ENCODE measurements at regions not wholly inside any gene's neighbourhood (a gene's known extent, or its start where the extent isn't known, plus 50 kb on each side); places are given as distances from the start of the nearest gene placed in this dataset.
A peak's percentile ranks its signal among the peaks of the same experiment; 100 is the strongest.

DNA sequence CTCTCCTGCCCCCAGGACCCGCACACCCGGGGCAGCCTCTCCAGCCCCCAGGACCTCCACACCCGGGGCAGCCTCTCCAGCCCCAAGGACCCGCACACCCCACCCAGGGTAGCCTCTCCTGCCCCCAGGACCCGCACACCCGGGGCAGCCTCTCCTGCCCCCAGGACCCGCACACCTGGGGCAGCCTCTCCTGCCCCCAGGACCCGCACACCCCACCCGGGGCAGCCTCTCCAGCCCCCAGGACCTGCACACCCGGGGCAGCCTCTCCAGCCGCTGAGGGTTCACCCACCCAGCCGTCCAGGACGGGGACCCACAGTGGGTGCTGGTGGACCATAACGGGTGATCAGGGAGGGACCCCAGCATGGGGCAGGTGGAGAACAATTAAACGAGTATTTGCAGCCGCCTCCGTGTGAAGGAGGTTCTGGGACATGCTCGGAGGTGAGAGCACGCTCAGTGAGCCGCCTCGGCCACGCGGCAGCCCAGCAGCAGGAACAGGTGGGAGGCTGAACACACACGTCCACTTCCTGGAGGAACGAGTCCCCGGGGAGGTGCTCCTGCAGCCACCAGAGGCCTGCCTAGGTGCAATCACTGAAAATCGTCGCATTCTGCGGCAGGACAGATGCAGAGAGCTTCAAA, 107.9 kb downstream of the PDGFA start:
- Histone ChIP-seq H3K27me3 (ENCODE audit: control insufficient read depth, insufficient read depth, low read length) (no peaks in the 10 kb centered on the region), H3K4me3 (ENCODE audit: insufficient read depth, low read depth, low read length) (no peak overlapping the region), H3K36me3 (replicated peaks; ENCODE audit: control insufficient read depth, insufficient read depth, low read length) (no peaks in the 10 kb centered on the region)
- DNase-seq: peak; percentile 46

DNA sequence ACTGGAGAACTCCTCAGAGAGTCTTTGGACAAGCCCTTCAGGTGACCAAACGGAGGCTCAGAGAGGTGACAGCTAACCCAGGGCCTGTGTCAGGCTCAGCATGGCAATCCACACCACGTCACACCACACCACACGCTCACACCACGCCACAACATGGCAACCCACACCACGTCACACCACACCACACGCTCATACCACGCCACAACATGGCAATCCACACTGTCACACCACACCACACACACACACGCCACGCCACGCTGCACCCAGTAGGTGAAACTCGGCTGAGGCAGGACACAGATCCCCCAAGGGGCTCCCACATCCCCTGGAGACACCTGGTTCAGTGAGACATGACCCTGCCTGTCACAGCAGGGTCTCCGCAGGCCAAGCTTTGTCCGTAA, 107.3 kb downstream of the PDGFA start:
- Histone ChIP-seq H3K27me3 (ENCODE audit: control insufficient read depth, insufficient read depth, low read length) (no peaks in the 10 kb centered on the region), H3K4me3 (ENCODE audit: insufficient read depth, low read depth, low read length) (no peak overlapping the region), H3K36me3 (replicated peaks; ENCODE audit: control insufficient read depth, insufficient read depth, low read length) (no peaks in the 10 kb centered on the region)
- DNase-seq: no peak

DNA sequence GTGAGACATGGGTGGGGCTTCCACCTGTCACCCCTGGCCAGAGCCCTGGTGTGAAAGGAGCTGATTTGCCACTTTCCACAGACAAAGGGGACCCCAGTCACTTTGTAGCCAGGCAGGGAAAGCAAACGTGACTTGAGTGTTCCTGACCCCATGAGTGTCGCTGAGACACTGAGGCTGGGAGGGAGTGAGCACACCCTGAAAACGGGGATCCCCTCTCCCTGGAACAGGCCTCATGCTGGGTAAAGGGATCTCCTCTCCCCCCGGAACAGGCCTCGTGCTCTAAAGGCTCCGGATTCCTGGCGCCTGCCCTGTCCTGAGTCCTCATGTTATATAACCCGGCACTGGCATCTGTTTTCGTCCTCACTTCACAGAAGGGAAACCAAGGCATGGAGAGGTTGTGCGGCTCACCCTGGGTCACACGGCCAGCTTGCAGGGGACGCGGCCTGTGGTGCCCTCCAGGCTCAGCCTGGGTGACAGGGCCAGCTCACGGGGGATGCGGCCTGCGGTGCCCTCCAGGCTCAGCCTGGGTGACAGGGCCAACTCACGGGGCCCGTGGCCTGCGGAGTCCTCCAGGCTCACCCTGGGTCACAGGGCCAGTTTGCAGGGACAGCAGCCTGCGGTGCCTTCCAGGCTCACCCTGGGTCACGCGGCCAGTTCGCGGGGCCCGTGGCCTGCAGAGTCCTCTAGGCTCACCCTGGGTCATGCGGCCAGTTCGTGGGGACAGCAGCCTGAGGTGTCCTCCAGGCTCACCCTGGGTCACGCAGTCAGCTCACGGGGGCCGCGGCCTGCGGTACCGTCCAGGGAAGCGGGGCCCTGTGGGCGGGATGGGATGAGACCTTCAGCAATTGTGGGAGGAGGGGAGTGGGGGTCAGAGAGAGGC, 104.7 kb downstream of the PDGFA start:
- H3K27me3 ChIP-seq (ENCODE audit: control insufficient read depth, insufficient read depth, low read length): no peaks in the 10 kb centered on the region
- DNase-seq: peak; percentile 48
- H3K4me3 ChIP-seq (ENCODE audit: insufficient read depth, low read depth, low read length): no peak overlapping the region
- no peaks in the 10 kb centered on the region for H3K36me3 ChIP-seq (replicated peaks; ENCODE audit: control insufficient read depth, insufficient read depth, low read length)

DNA sequence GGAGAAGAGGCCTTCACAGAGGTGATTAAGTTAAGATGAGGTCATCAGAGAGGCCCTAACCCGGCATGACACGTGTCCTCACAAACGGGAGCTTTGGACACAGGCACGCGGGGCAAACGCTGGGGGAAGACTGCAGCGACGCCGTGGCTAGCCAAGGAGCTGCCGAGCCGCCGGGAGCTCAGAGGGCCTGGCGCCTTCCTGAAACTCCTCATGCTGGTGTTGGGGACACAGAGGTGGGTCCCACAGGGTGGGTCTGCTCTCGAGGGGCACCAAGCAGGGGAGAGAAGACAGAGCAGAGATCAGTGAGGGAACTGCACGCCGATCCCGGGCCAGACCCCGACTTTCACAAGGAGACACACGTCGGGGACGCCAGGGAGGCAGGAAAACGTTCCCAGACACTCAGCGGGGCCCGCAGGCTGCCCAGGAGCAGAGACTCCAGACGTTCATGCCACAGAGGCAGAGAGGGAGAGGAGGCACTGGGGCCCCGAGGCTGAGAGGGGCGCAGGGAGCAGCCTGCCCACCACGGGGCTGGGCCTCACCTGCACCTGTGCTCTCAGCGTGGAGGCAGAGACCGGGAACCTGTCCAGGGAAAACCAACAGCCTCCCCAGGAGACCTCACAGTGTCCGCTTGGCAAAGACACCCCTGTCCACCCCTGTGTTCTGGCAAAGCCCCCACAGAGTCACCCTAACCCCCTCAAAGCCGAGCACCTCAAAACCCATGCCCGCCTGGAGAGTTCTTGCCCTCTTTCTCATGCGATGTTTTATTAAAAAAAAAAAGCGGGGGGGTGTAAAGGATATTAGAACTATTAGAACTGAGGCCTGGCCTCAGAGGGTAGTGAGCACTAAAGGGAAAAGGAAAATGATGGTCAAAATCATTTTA, 103.8 kb downstream of the PDGFA start:
- H3K36me3 ChIP-seq (replicated peaks; ENCODE audit: control insufficient read depth, insufficient read depth, low read length): no peaks in the 10 kb centered on the region

DNA sequence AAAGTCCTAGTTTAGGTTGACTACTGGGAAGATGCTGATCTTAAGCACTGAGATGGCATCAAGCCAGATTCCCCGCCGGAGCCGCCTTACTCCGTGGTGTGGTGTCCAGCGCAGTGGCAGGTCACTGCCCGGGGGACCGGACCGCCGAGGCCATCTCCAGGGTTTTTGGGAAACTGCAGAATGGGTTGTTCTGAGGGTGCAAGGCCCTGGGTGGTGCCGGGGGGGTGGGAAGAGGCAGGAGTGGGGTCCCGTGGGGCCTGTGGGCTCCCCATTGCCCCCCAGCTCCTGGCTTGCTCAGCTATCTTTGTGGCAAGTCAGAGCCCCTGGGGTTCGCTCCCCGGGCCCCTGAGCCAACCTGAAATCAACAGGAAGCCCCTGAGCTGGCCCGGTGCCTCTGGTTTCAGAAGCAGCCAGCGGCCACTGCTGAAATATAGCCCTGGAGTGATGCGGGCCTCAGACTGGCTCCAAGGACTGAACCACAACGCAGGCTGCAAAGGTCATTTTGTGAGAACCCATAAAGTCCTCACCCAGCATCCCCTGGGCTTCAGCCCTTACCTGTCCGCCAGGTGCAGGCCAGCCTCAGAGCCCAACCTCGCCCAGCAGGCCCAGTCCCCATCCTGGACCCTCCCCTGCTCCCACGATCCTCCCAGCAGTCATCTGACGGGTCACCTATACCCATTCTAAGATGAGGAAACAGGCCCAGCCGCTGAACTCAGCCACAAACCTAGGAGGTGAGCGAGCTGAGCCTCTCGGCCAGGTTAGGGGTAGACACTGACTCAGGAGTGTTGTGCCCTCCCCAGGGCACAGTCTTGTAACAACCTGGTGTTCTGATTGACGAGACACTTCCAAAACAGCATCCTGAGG, 102.7 kb downstream of the PDGFA start:
- H3K27me3 ChIP-seq (ENCODE audit: control insufficient read depth, insufficient read depth, low read length): no peaks in the 10 kb centered on the region
- H3K36me3 ChIP-seq (replicated peaks; ENCODE audit: control insufficient read depth, insufficient read depth, low read length): no peaks in the 10 kb centered on the region
- peak; percentile 27 for DNase-seq
- no peak overlapping the region for H3K4me3 ChIP-seq (ENCODE audit: insufficient read depth, low read depth, low read length)

More for the DNA sequence above, 103.8 kb downstream of the PDGFA start:
- no peaks in the 10 kb centered on the region for H3K27me3 ChIP-seq (ENCODE audit: control insufficient read depth, insufficient read depth, low read length)
- peak; percentile 56 for DNase-seq
- H3K4me3 ChIP-seq (ENCODE audit: insufficient read depth, low read depth, low read length): no peak overlapping the region

DNA sequence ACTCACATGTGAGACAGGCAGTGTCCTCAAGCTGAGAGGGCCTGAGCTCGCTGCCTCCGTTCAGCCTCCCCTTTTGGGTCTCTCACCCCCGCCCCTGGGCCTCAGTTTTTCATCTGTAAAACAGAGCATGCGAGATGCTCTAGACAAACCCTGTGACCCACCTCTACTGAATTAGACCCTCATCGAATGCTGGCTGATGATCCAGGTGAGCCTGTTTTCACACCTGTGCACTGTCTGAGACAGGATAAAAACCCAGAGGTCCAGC, 102.1 kb downstream of the PDGFA start:
- H3K27me3 ChIP-seq (ENCODE audit: control insufficient read depth, insufficient read depth, low read length): no peaks in the 10 kb centered on the region
- no peak for DNase-seq
- H3K4me3 ChIP-seq (ENCODE audit: insufficient read depth, low read depth, low read length): no peak overlapping the region
- no peaks in the 10 kb centered on the region for H3K36me3 ChIP-seq (replicated peaks; ENCODE audit: control insufficient read depth, insufficient read depth, low read length)

DNA sequence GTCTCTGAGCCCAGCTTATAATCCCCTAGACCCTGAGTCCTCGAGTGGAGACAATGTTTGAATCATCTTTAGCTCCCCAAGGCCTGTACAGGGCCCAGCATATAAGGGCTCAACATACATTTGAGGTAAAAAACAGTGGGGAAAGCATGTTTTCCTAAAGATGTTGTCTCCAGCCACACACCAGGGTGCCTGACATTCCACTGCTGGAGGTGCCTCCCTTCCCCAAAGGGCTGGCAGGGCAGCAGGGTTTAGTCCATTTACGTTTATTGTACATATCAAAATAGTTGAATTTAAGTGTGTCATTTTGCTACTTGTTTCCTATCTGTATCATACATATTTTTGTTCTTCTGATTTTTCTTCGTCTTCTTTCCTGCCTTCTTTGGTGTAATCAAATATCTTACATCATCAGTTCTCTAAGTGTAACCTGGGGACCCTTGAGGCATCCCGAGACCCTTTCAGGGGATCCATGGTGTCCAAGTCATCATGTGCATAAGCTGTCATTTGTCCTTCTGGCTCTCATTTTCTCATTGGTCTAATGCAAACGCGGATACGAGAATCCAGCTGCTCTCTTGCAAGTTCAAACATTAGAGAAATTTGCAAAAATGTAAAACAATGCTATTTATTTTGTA, 101.6 kb downstream of the PDGFA start:
- no peaks in the 10 kb centered on the region for H3K36me3 ChIP-seq (replicated peaks; ENCODE audit: control insufficient read depth, insufficient read depth, low read length)
- no peaks in the 10 kb centered on the region for H3K27me3 ChIP-seq (ENCODE audit: control insufficient read depth, insufficient read depth, low read length)

DNA sequence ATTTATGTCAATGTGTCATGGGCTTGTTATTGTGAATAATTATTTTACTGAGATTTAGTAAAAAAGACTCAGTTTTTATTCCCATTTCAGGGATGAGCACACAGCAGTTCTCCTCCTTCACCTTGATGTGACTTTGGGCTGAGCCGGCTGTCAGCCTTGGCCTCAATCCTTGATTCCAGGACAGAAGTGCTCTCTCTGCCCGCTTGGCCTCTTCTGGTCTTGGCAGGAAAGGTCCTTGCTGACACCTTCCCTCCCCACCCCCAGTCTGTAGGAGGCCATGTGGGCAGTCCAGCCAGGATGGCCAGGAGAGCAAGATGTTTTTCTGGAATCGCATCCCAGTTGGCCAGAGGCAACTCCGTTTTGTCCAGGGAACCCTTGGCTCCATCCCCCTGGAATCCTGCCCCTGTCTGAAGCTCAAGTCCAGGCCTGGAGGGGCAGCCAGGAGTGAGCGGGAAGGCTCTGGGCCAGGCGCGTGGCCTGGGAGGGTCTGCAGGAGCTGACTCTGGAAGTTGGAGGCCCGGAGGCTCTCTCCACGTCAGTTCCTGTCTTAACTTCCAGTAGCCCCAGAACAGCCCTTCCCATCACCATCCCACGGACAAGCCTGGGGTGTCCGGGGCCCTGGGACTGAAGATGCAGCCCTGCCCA, 100.9 kb downstream of the PDGFA start:
- peak; percentile 56 for DNase-seq
- H3K36me3 ChIP-seq (replicated peaks; ENCODE audit: control insufficient read depth, insufficient read depth, low read length): no peaks in the 10 kb centered on the region
- no peak overlapping the region for H3K4me3 ChIP-seq (ENCODE audit: insufficient read depth, low read depth, low read length)

More for the DNA sequence above, 101.6 kb downstream of the PDGFA start:
- H3K4me3 ChIP-seq (ENCODE audit: insufficient read depth, low read depth, low read length): no peak overlapping the region
- peak; percentile 19 for DNase-seq

DNA sequence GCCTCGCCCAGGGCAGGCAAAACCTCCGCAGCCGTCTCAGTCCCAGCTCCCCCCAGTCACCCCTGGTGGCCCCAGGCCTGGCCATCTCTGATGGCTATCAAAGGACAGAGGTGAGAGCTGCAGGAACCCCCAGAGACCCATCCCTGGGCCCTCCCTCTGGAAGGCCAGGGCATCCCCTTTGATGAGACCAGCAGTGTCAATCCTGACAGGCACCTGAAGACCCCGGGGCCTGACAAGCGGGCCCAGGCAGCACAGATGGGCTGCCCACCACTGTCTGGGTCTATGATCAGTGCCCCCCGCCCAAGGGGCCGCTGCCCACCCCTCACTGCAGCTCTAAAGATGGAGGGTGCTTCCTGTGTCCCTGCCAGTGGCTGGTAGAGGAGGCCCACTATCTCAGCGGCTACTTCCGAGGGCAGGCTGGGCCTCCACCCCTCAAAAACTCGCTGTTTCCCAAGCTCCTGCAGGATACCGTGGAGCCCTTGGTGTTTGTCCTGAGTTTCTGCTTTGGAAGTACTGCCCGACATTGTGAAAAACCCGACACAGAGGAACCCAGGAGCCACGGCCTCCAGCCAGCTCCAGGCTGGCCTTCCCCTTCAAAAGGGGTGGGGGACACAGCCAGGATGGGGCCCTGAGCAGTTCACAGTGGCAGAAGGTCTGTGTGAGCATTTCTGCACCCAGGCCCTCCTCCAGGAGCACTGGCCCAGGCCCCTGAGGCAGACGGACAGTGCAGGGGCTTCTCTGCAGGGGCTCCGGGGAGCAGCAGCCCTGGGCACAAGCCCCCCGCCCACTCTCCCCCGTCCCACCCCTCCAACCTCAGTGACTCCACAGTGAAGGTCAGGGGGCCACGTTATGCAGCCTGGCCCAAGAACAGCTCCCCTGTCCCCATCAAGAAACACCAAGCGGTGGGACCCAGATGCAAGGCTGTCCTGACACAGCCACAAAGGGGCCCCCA, 99.2 kb downstream of the PDGFA start:
- peak; percentile 69 for DNase-seq
- no peaks in the 10 kb centered on the region for H3K36me3 ChIP-seq (replicated peaks; ENCODE audit: control insufficient read depth, insufficient read depth, low read length)
- no peak overlapping the region for H3K4me3 ChIP-seq (ENCODE audit: insufficient read depth, low read depth, low read length)
- no peaks in the 10 kb centered on the region for H3K27me3 ChIP-seq (ENCODE audit: control insufficient read depth, insufficient read depth, low read length)

More for the DNA sequence above, 100.9 kb downstream of the PDGFA start:
- H3K27me3 ChIP-seq (ENCODE audit: control insufficient read depth, insufficient read depth, low read length): no peaks in the 10 kb centered on the region

DNA sequence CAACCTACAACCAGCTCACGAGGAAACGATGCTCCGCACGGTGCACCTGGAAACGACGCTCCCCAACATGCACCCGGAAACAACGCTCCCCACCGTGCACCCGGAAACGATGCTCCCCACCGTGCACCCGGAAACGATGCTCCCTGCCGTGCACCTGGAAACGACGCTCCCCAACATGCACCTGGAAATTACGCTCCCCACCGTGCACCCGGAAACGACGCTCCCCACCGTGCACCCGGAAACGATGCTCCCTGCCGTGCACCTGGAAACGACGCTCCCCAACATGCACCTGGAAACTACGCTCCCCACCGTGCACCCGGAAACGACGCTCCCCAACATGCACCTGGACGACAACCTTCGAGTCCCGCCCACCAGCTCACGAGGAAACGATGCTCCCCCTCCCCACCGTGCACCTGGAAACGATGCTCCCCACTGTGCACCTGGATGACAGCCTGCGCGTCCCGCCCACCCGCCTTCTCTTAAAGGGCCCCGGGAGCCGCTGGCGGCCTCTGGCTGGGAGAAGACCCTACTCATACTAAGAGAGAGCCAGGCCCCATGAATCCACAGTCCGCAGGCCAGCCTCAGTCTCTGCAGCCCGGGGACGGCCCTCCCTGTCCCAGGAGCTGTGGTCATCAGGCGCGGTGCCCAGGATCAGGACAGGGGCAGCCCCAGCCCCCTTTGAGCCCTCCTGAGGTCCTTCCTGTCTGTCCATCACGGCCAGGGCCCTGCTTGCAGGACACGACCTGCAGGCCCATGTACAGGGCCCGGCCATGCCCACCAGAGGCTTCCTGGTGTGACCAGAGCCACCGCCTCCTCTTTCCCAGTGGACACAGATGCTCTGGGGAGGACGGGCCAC, 98.3 kb downstream of the PDGFA start:
- Histone ChIP-seq H3K36me3 (replicated peaks; ENCODE audit: control insufficient read depth, insufficient read depth, low read length) (no peaks in the 10 kb centered on the region), H3K4me3 (ENCODE audit: insufficient read depth, low read depth, low read length) (no peak overlapping the region), H3K27me3 (ENCODE audit: control insufficient read depth, insufficient read depth, low read length) (no peaks in the 10 kb centered on the region)
- peak; percentile 87 for DNase-seq

DNA sequence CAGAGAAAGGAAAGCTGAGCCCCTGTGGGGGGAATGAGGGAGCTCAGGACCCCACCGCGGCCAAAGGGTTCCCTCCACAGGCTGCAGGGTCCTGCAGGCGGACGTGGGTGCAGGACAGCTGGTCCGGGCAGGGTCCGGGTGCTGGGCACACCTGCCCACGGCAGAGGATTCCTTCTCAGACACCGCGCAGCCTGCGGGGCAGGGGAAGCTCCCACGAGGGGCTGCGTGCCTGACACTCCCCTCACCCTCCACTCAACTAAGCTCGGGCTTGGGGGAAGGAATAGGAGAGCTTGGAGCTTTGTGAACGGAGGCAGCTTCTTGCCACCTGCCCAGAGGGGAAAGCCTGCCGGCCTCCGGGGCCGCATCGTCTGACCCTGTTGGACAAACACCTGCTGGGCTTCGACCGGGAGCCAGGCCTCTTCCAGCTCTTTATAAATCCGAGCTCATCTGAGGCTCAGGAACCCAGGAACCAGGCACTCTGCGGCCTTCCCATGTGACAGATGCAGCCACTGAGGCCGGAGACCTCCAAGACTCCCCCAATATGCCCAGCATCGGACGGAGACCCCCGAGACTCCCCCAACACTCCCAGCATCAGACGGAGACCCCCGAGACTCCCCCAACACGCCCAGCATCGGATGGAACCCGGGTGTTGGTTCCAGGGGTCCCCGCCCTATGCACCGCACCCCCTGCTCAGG, 97.3 kb downstream of the PDGFA start:
- no peak overlapping the region for H3K4me3 ChIP-seq (ENCODE audit: insufficient read depth, low read depth, low read length)
- peak; percentile 57 for DNase-seq
- no peaks in the 10 kb centered on the region for H3K27me3 ChIP-seq (ENCODE audit: control insufficient read depth, insufficient read depth, low read length)
- no peaks in the 10 kb centered on the region for H3K36me3 ChIP-seq (replicated peaks; ENCODE audit: control insufficient read depth, insufficient read depth, low read length)

Data from H7 (cell line).